ENCODE measurements at regions not wholly inside any gene's neighbourhood (a gene's known extent, or its start where the extent isn't known, plus 50 kb on each side); places are given as distances from the start of the nearest gene placed in this dataset.

- Histone ChIP-seq H3K27me3 (ENCODE audit: control insufficient read depth, insufficient read depth) (no peaks in the 10 kb centered on the region), H3K9me3 (ENCODE audit: control insufficient read depth, low read length) (no peaks in the 10 kb centered on the region), H3K27ac (ENCODE audit: low read length) (no peak overlapping the region), H3K4me1 (ENCODE audit: control insufficient read depth, insufficient read depth, low read length) (no peaks in the 10 kb centered on the region), H3K4me3 (ENCODE audit: low read length) (no peak overlapping the region)
- intact Hi-C loops (cut with DNase I) = no loop called here
- no peak for DNase-seq
- no peak for ATAC-seq
Observed at GRCh38 chr4:137668885-137669545, 136.7 kb upstream of the PCDH18 start.

GRCh38 chr4:137664416-137664815 lies 132.1 kb upstream of the PCDH18 start:
- WGBS = 67% methylated on average over 2 of the region's 2 CpGs
- Histone ChIP-seq H3K27me3 (ENCODE audit: control insufficient read depth, insufficient read depth) (no peaks in the 10 kb centered on the region), H3K9me3 (ENCODE audit: control insufficient read depth, low read length) (no peaks in the 10 kb centered on the region), H3K27ac (ENCODE audit: low read length) (no peak overlapping the region), H3K4me1 (ENCODE audit: control insufficient read depth, insufficient read depth, low read length) (no peaks in the 10 kb centered on the region), H3K4me3 (ENCODE audit: low read length) (no peak overlapping the region)
- DNase-seq = no peak
- ATAC-seq = no peak
- intact Hi-C loops (cut with DNase I) = no loop called here

- 15% methylated on average over 1 of the region's 1 CpG for WGBS
- no peaks in the 10 kb centered on the region for H3K27me3 ChIP-seq (ENCODE audit: control insufficient read depth, insufficient read depth)
- DNase-seq (no peak), ATAC-seq (no peak)
- intact Hi-C loops (cut with DNase I) = no loop called here
- H3K9me3 ChIP-seq (ENCODE audit: control insufficient read depth, low read length) = no peaks in the 10 kb centered on the region
- no peak overlapping the region for H3K4me3 ChIP-seq (ENCODE audit: low read length)
- H3K4me1 ChIP-seq (ENCODE audit: control insufficient read depth, insufficient read depth, low read length) = no peaks in the 10 kb centered on the region
- H3K27ac ChIP-seq (ENCODE audit: low read length) = no peak overlapping the region
Observed at GRCh38 chr4:137664046-137664387, 131.7 kb upstream of the PCDH18 start.

GRCh38 chr4:137663251-137664045 lies 131.2 kb upstream of the PCDH18 start:
- no peaks in the 10 kb centered on the region for H3K4me1 ChIP-seq (ENCODE audit: control insufficient read depth, insufficient read depth, low read length)
- no peak overlapping the region for H3K4me3 ChIP-seq (ENCODE audit: low read length)
- intact Hi-C loops (cut with DNase I) = no loop called here
- no peaks in the 10 kb centered on the region for H3K27me3 ChIP-seq (ENCODE audit: control insufficient read depth, insufficient read depth)
- ATAC-seq (no peak), DNase-seq (no peak)
- WGBS = 55% methylated on average over 5 of the region's 5 CpGs
- no peak overlapping the region for H3K27ac ChIP-seq (ENCODE audit: low read length)
- no peaks in the 10 kb centered on the region for H3K9me3 ChIP-seq (ENCODE audit: control insufficient read depth, low read length)

- WGBS = 85% methylated on average over 2 of the region's 2 CpGs
- ATAC-seq = no peak
- no peak for DNase-seq
- Histone ChIP-seq H3K4me3 (ENCODE audit: low read length) (no peak overlapping the region), H3K4me1 (ENCODE audit: control insufficient read depth, insufficient read depth, low read length) (no peaks in the 10 kb centered on the region), H3K9me3 (ENCODE audit: control insufficient read depth, low read length) (no peaks in the 10 kb centered on the region), H3K27ac (ENCODE audit: low read length) (no peak overlapping the region), H3K27me3 (ENCODE audit: control insufficient read depth, insufficient read depth) (no peaks in the 10 kb centered on the region)
- intact Hi-C loops (cut with DNase I) = no loop called here
Observed at GRCh38 chr4:137661693-137662092, 129.4 kb upstream of the PCDH18 start.

GRCh38 chr4:137660211-137660610 lies 127.9 kb upstream of the PCDH18 start:
- Histone ChIP-seq H3K27ac (ENCODE audit: low read length) (no peak overlapping the region), H3K9me3 (ENCODE audit: control insufficient read depth, low read length) (no peaks in the 10 kb centered on the region), H3K27me3 (ENCODE audit: control insufficient read depth, insufficient read depth) (no peaks in the 10 kb centered on the region), H3K4me1 (ENCODE audit: control insufficient read depth, insufficient read depth, low read length) (no peaks in the 10 kb centered on the region), H3K4me3 (ENCODE audit: low read length) (no peak overlapping the region)
- DNase-seq = no peak
- 61% methylated on average over 4 of the region's 4 CpGs for WGBS
- intact Hi-C loops (cut with DNase I) = no loop called here
- no peak for ATAC-seq

GRCh38 chr4:137659431-137659830 lies 127.1 kb upstream of the PCDH18 start:
- DNase-seq (no peak), ATAC-seq (no peak)
- Histone ChIP-seq H3K4me1 (ENCODE audit: control insufficient read depth, insufficient read depth, low read length) (no peaks in the 10 kb centered on the region), H3K4me3 (ENCODE audit: low read length) (no peak overlapping the region), H3K27ac (ENCODE audit: low read length) (no peak overlapping the region), H3K9me3 (ENCODE audit: control insufficient read depth, low read length) (no peaks in the 10 kb centered on the region), H3K27me3 (ENCODE audit: control insufficient read depth, insufficient read depth) (no peaks in the 10 kb centered on the region)
- intact Hi-C loops (cut with DNase I) = no loop called here
- WGBS = 53% methylated on average over 1 of the region's 1 CpG

GRCh38 chr4:137656661-137657060 lies 124.4 kb upstream of the PCDH18 start:
- Histone ChIP-seq H3K27ac (ENCODE audit: low read length) (no peak overlapping the region), H3K27me3 (ENCODE audit: control insufficient read depth, insufficient read depth) (no peaks in the 10 kb centered on the region), H3K4me1 (ENCODE audit: control insufficient read depth, insufficient read depth, low read length) (no peaks in the 10 kb centered on the region), H3K4me3 (ENCODE audit: low read length) (no peak overlapping the region), H3K9me3 (ENCODE audit: control insufficient read depth, low read length) (no peaks in the 10 kb centered on the region)
- WGBS = 56% methylated on average over 2 of the region's 2 CpGs
- intact Hi-C loops (cut with DNase I) = no loop called here
- ATAC-seq (no peak), DNase-seq (no peak)

- ATAC-seq = no peak
- 96% methylated on average over 1 of the region's 1 CpG for WGBS
Observed at GRCh38 chr4:137655302-137655701, 123.0 kb upstream of the PCDH18 start.

GRCh38 chr4:137651128-137651527 lies 118.8 kb upstream of the PCDH18 start:
- H3K4me3 ChIP-seq (ENCODE audit: low read length) = no peak overlapping the region
- no peaks in the 10 kb centered on the region for H3K27me3 ChIP-seq (ENCODE audit: control insufficient read depth, insufficient read depth)
- DNase-seq = no peak
- no peak overlapping the region for H3K27ac ChIP-seq (ENCODE audit: low read length)
- no peak for ATAC-seq
- H3K9me3 ChIP-seq (ENCODE audit: control insufficient read depth, low read length) = no peaks in the 10 kb centered on the region
- H3K4me1 ChIP-seq (ENCODE audit: control insufficient read depth, insufficient read depth, low read length) = no peaks in the 10 kb centered on the region
- WGBS = 89% methylated on average over 3 of the region's 3 CpGs
- intact Hi-C loops (cut with DNase I) = no loop called here

More at GRCh38 chr4:137655302-137655701, 123.0 kb upstream of the PCDH18 start:
- Histone ChIP-seq H3K4me1 (ENCODE audit: control insufficient read depth, insufficient read depth, low read length) (no peaks in the 10 kb centered on the region), H3K27me3 (ENCODE audit: control insufficient read depth, insufficient read depth) (no peaks in the 10 kb centered on the region), H3K9me3 (ENCODE audit: control insufficient read depth, low read length) (no peaks in the 10 kb centered on the region), H3K4me3 (ENCODE audit: low read length) (no peak overlapping the region), H3K27ac (ENCODE audit: low read length) (no peak overlapping the region)
- DNase-seq = no peak
- intact Hi-C loops (cut with DNase I) = no loop called here

GRCh38 chr4:137649711-137650450 lies 117.6 kb upstream of the PCDH18 start:
- ATAC-seq (no peak), DNase-seq (no peak)
- H3K27ac ChIP-seq (ENCODE audit: low read length) = no peak overlapping the region
- H3K4me1 ChIP-seq (ENCODE audit: control insufficient read depth, insufficient read depth, low read length) = no peaks in the 10 kb centered on the region
- no peaks in the 10 kb centered on the region for H3K9me3 ChIP-seq (ENCODE audit: control insufficient read depth, low read length)
- intact Hi-C loops (cut with DNase I) = no loop called here
- 87% methylated on average over 3 of the region's 3 CpGs for WGBS
- H3K27me3 ChIP-seq (ENCODE audit: control insufficient read depth, insufficient read depth) = no peaks in the 10 kb centered on the region
- H3K4me3 ChIP-seq (ENCODE audit: low read length) = no peak overlapping the region

All from right cardiac atrium (tissue), 5 donors.